Pancreas (tissue), 10 donors: ENCODE measurements at regions not wholly inside any gene's neighbourhood (a gene's known extent, or its start where the extent isn't known, plus 50 kb on each side); places are given as distances from the start of the nearest gene placed in this dataset.

ENCODE experiments used
- ATAC-seq, 4 donors: fragments of 200-7000 bp; cut with Tn5 transposase; one replicate each; pipeline versions ENCODE4 v1.8.0 to v1.9.1; 2020; ENCODE audit warnings: mild to moderate bottlenecking in 4 of 4, moderate library complexity in 4 of 4
- DNase-seq, 6 donors: peaks; one replicate each; pipeline ENCODE4 v3.0.0-alpha.2; 2020
- FAIRE-seq: peaks from 2 replicates; lab custom pipeline; 2012; peaks lifted over from hg19 to GRCh38; lab: Jason Lieb, UNC
- H3K27ac ChIP-seq, 4 donors: fragments of 200-600 bp; sonication (generic); 1 replicate in 3 of 4; 2 replicates in 1 of 4; pipeline versions ENCODE4 v1.5.0 to v1.8.0; 2020
- H3K27me3 ChIP-seq, 4 donors: fragments of 200-600 bp; one replicate each; pipeline ENCODE4 v1.8.0; 2021
- H3K36me3 ChIP-seq, 3 donors: fragments of 200-600 bp; sonication (generic) in 1 of 3; one replicate each; pipeline versions ENCODE4 v1.5.0 to v1.8.0; 2020 to 2021
- H3K4me1 ChIP-seq, 3 donors: fragments of 200-600 bp; one replicate each; pipeline ENCODE4 v1.8.0; 2021
- H3K4me3 ChIP-seq, 4 donors: fragments of 200-600 bp; sonication (generic) in 2 of 4; one replicate each; pipeline versions ENCODE4 v1.5.0 to v1.8.0; 2020 to 2021
- H3K9me3 ChIP-seq, 4 donors: fragments of 200-600 bp; one replicate each; pipeline ENCODE4 v1.8.0; 2021
- WGBS, 2 donors: extraction: QIAGEN DNeasy Blood & Tissue Kit; methylation state at CpG; one replicate each; pipeline ENCODE4 v1.1.7; 2013; 5-methylcytosine and 5-hydroxymethylcytosine counted together
- intact Hi-C, 3 donors: fragments of 100-400 bp; cut with DNase I; formaldehyde crosslinking; loops; one replicate each; pipeline versions ENCODE4 v1.11.1 to v1.14.2; 2022
- TF ChIP-seq, protein P1 (sequence below), 4 donors: fragments of 200-600 bp; sonication (generic) in 3 of 4; IDR thresholded peaks; one replicate each; pipeline versions ENCODE4 v1.5.0 to v1.8.0; 2021; ENCODE audit warnings: antibody characterized with exemption in 4 of 4
- donor health status: healthy with polysubstance abuse.
- donor health status: DM: no; HTN: no; CAD: no; lungs with moderate emphysema.
- donor health status: DM: no; HTN: no; CAD: no.
- donor health status: control.
- donor health status: control.
- donor health status: Bipolar disorder and iron deficiency.
- donor health status: DM: yes; HTN: yes; CAD: no.
- donor health status: DM: no; HTN: no; CAD: no.
- donor health status: DM: no; HTN: no; CAD: no.
- donor health status: DM: yes; HTN: yes; CAD: no.

DNA sequence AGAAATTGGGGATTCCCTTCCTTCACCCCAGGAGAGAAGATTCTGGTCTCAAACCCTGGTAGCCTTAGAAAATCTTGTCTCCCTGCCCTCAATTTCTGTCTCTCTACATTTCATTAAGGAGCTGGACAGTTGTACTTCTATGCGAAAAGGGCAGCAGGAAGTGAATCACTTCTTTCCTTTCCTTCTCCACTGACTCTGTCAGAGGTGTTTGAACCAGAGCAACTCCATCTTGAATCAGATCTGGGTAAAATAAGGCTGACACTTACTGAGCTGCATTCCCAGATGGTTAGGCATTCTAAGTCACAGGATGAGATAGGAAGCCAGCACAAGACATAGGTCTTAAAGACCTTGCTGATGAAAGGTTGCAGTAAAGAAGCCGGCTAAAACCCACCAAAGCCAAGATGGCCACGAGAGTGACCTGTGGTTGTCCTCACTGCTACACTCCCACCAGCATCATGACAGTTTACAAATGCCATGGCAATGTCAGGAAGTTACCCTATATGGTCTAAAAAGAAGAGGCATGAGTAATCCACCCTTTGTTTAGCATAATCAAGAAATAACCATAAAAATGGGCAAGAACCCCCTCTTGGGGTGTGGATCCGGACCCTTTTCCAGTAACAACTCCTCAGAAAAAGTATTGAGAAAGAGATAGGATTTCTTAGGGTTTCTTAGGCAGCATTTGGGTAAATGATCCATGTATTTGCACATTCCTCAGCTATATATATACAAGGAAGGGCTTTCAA, 95.8 kb upstream of the PLCB4 start:
- TF ChIP-seq, protein P1, sequence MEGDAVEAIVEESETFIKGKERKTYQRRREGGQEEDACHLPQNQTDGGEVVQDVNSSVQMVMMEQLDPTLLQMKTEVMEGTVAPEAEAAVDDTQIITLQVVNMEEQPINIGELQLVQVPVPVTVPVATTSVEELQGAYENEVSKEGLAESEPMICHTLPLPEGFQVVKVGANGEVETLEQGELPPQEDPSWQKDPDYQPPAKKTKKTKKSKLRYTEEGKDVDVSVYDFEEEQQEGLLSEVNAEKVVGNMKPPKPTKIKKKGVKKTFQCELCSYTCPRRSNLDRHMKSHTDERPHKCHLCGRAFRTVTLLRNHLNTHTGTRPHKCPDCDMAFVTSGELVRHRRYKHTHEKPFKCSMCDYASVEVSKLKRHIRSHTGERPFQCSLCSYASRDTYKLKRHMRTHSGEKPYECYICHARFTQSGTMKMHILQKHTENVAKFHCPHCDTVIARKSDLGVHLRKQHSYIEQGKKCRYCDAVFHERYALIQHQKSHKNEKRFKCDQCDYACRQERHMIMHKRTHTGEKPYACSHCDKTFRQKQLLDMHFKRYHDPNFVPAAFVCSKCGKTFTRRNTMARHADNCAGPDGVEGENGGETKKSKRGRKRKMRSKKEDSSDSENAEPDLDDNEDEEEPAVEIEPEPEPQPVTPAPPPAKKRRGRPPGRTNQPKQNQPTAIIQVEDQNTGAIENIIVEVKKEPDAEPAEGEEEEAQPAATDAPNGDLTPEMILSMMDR (IDR thresholded peaks at IDR 0.05) = no peak
- WGBS, 2 donors = 83 to 84% methylated on average over 4 of the region's 4 CpGs
- intact Hi-C loops = no loop called here
- H3K4me3 ChIP-seq = no peak overlapping the region
- no peak overlapping the region for H3K27ac ChIP-seq
- H3K27me3 ChIP-seq = no peaks in the 10 kb centered on the region
- ATAC-seq (no peak), DNase-seq (no peak), FAIRE-seq (no peak)
- no peaks in the 10 kb centered on the region for H3K9me3 ChIP-seq
- no peaks in the 10 kb centered on the region for H3K4me1 ChIP-seq
- H3K36me3 ChIP-seq = no peaks in the 10 kb centered on the region

DNA sequence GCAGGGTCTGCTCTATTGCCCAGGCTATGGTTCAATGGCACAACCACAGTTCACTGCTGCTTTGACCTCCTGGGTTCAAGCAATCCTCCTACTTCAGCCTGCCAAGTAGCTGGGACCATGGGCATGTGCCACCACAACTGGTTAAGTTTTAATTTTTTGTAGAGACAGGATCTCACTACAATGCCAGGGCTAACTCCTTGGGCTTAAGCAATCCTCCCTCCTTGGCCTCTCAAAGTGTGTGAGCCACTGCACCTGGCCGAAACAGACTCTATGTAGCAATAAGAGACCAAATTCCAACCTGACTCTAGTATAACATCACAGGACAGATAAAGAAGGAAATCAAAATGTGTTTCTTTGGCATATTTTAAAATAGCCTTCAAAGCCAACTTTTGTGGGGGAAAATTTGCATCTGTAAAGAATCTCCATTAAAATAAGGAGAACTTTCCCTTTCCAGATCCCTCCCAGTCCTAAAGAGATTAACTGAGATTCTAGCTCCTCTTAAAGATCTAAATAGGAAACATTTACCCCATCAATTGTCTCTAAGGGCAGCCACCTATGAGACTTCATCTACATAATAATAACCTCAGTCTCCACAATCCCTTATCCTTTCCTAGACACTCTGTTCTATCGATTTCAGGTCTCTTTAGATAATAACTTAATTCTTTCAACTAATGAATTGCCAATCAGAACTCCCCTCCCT, 94.7 kb upstream of the PLCB4 start:
- no peak overlapping the region for H3K27ac ChIP-seq
- no peaks in the 10 kb centered on the region for H3K4me1 ChIP-seq
- DNase-seq = no peak
- H3K36me3 ChIP-seq = no peaks in the 10 kb centered on the region
- H3K4me3 ChIP-seq = no peak overlapping the region
- TF ChIP-seq, protein P1 (IDR thresholded peaks at IDR 0.05) = no peak
- no peaks in the 10 kb centered on the region for H3K27me3 ChIP-seq
- H3K9me3 ChIP-seq = no peaks in the 10 kb centered on the region
- WGBS, 2 donors = 49 to 67% methylated on average over 2 of the region's 2 CpGs
- no peak for FAIRE-seq
- intact Hi-C loops = no loop called here
- no peak for ATAC-seq

DNA sequence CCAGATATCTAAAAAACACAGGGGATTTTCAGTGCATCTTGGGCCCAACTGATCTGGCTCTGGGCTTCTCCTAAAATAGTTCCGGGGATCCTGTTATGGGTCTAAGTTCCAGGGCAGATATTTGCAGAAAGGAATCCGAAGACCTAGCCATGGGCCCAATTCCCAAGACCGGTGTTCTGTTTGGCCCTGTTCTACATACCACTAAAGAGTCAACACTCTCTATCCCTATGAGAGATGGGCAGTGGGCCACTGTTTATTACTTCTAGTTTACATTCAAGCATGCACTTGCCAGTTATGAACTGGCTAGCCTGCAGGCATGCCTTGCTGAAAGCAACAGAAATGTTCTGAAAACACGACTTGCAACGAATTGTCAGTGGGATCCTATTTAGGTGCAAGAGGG, 87.4 kb upstream of the PLCB4 start:
- no peaks in the 10 kb centered on the region for H3K36me3 ChIP-seq
- no peaks in the 10 kb centered on the region for H3K4me1 ChIP-seq
- FAIRE-seq = no peak
- H3K27ac ChIP-seq = no peak overlapping the region
- intact Hi-C loops = no loop called here
- TF ChIP-seq, protein P1 (IDR thresholded peaks at IDR 0.05) = no peak
- WGBS, 2 donors = 88 to 89% methylated on average over 5 of the region's 5 CpGs
- DNase-seq = no peak
- H3K4me3 ChIP-seq = no peak overlapping the region
- ATAC-seq = no peak
- H3K9me3 ChIP-seq = no peaks in the 10 kb centered on the region
- H3K27me3 ChIP-seq = no peaks in the 10 kb centered on the region

DNA sequence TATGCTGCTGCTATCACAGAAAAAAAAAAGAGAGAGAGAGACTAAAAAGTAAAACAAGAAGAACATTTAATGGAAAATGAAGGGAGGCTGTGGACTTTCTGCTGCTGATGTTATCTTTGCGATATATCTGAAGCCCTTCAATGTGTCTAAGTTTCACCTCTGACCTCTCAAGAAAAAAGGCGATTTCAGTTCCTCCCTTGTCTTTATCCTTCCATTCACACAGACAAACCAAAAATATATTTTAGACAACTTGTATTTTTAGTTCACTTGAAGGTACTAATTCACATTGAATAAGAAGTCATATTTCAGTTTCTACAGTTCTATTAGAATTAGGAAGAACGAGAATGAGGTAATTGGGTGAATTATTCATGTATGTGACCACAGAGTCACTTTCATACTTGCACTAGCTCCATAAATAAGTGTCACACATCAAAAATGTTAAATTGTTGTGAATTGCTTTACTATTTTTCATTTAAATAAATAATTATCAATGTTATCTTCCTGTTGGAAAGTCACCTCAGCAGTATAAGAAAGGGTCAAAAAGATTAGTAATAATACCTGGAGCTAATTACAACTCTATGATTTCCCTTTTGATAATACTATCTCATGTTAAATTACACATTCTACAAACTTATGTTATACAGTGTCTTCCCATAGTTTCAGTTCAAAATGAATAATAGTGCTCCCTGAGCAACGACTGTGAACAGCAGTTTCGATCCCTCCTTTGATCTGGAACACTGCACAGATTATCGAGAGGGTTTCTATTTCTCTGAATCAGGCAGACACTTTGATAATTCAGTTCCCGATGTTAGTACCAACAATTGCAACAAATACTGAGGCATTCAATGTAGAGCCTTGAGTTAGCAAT, 85.2 kb upstream of the PLCB4 start:
- WGBS, 2 donors = 71 to 82% methylated on average over 7 of the region's 7 CpGs
- Histone ChIP-seq H3K4me1 (no peaks in the 10 kb centered on the region), H3K36me3 (no peaks in the 10 kb centered on the region), H3K9me3 (no peaks in the 10 kb centered on the region), H3K27ac (no peak overlapping the region), H3K4me3 (no peak overlapping the region), H3K27me3 (no peaks in the 10 kb centered on the region)
- DNase-seq (no peak), FAIRE-seq (no peak), ATAC-seq (no peak)
- intact Hi-C loops = no loop called here
- TF ChIP-seq, protein P1 (IDR thresholded peaks at IDR 0.05) = no peak
